PC-3 (cell line): ENCODE measurements at regions not wholly inside any gene's neighbourhood (a gene's known extent, or its start where the extent isn't known, plus 50 kb on each side); places are given as distances from the start of the nearest gene placed in this dataset.

ENCODE experiments used
- CTCF ChIP-seq: fragments of 300-600 bp; sonication (generic); conservative IDR thresholded peaks from 2 replicates; pipeline ENCODE4 v1.5.1; 2017; ENCODE audit warnings: antibody characterized with exemption, low read depth, mild to moderate bottlenecking, low read length
- EZH2 ChIP-seq: fragments of 300-600 bp; sonication (generic); IDR thresholded peaks from one replicate; pipeline ENCODE4 v1.6.1; 2017; ENCODE audit warnings: antibody characterized with exemption, mild to moderate bottlenecking, low read length; ENCODE audit not compliant: unreplicated experiment

GRCh38 chr7:113622796-113623195 lies 296.0 kb downstream of the PPP1R3A start:
- TF ChIP-seq EZH2 (no peak), CTCF (no peak)
